Subcutaneous abdominal adipose tissue (tissue), 5 donors: ENCODE measurements at regions not wholly inside any gene's neighbourhood (a gene's known extent, or its start where the extent isn't known, plus 50 kb on each side); places are given as distances from the start of the nearest gene placed in this dataset.

Experiments used
- H3K27ac ChIP-seq: one replicate; pipeline ENCODE4 v1.7.0; 2013; ENCODE audit warnings: low read depth, mild to moderate bottlenecking, inconsistent platforms, low read length, moderate library complexity
- H3K27me3 ChIP-seq, 5 donors: one replicate each; pipeline ENCODE4 v1.7.0; 2013; ENCODE audit warnings: low read length in 5 of 5, inconsistent platforms in 1 of 5; ENCODE audit not compliant: control insufficient read depth in 5 of 5, insufficient read depth in 4 of 5
- H3K36me3 ChIP-seq, 5 donors: one replicate each; pipeline ENCODE4 v1.7.0; 2013; ENCODE audit warnings: low read length in 5 of 5; ENCODE audit not compliant: control insufficient read depth in 5 of 5, insufficient read depth in 5 of 5
- H3K4me1 ChIP-seq, 5 donors: one replicate each; pipeline ENCODE4 v1.7.0; 2013; ENCODE audit warnings: low read length in 5 of 5, mild to moderate bottlenecking in 3 of 5, moderate library complexity in 1 of 5; ENCODE audit not compliant: control insufficient read depth in 5 of 5, insufficient read depth in 5 of 5
- H3K4me3 ChIP-seq, 5 donors: one replicate each; pipeline ENCODE4 v1.7.0; 2013; ENCODE audit warnings: low read length in 5 of 5, low read depth in 1 of 5
- H3K9ac ChIP-seq, 5 donors: one replicate each; pipeline ENCODE4 v1.7.0; 2013; ENCODE audit warnings: low read length in 5 of 5, mild to moderate bottlenecking in 4 of 5, moderate library complexity in 3 of 5
- H3K9me3 ChIP-seq, 5 donors: one replicate each; pipeline ENCODE4 v1.7.0; 2013; ENCODE audit warnings: low read length in 5 of 5; ENCODE audit not compliant: control insufficient read depth in 5 of 5
- donor health status: healthy.
- donor health status: healthy.
- donor health status: healthy.
- donor health status: healthy.
- donor health status: healthy.

- no peaks in the 10 kb centered on the region for H3K36me3 ChIP-seq
- H3K9me3 ChIP-seq = no peaks in the 10 kb centered on the region
- H3K4me3 ChIP-seq = no peak overlapping the region
- no peak overlapping the region for H3K27ac ChIP-seq
- no peaks in the 10 kb centered on the region for H3K4me1 ChIP-seq
- no peak overlapping the region for H3K9ac ChIP-seq
- H3K27me3 ChIP-seq = no peaks in the 10 kb centered on the region
Observed at GRCh38 chr5:106601620-106602019, 1069.1 kb downstream of the EFNA5 start.

DNA sequence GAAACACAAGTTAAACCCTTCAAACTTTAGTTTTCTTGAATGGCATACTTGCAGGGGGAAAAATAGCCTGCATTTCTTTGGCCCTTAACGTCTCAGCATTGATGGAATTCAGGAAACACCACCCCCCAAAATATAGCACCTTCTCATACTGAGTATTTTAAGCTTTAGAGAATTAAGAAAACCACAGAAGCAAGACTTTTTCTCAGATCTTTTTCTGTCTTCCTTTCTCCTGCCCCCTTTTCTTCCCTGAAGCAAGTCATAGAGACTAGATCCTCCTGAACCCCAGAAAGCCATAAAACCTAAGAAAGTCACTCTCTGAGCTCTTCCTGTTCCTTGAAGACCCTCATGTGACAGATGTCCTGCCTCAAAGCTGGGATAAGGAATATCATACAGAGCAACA lies 1069.9 kb downstream of the EFNA5 start:
- Histone ChIP-seq H3K4me3 (no peak overlapping the region), H3K27ac (no peak overlapping the region), H3K27me3 (no peaks in the 10 kb centered on the region), H3K9me3 (no peaks in the 10 kb centered on the region), H3K36me3 (no peaks in the 10 kb centered on the region), H3K4me1 (no peaks in the 10 kb centered on the region), H3K9ac (no peak overlapping the region)

- Histone ChIP-seq H3K4me1 (no peaks in the 10 kb centered on the region), H3K9ac (no peak overlapping the region), H3K36me3 (no peaks in the 10 kb centered on the region), H3K27ac (no peak overlapping the region), H3K4me3 (no peak overlapping the region), H3K9me3 (no peaks in the 10 kb centered on the region), H3K27me3 (no peaks in the 10 kb centered on the region)
Observed at GRCh38 chr5:106595864-106596263, 1074.9 kb downstream of the EFNA5 start.

- no peaks in the 10 kb centered on the region for H3K36me3 ChIP-seq
- no peak overlapping the region for H3K27ac ChIP-seq
- H3K9me3 ChIP-seq = no peaks in the 10 kb centered on the region
- H3K4me1 ChIP-seq = no peaks in the 10 kb centered on the region
- H3K4me3 ChIP-seq = no peak overlapping the region
- no peaks in the 10 kb centered on the region for H3K27me3 ChIP-seq
- H3K9ac ChIP-seq = no peak overlapping the region
Observed at GRCh38 chr5:106584268-106584667, 1086.5 kb downstream of the EFNA5 start.

DNA sequence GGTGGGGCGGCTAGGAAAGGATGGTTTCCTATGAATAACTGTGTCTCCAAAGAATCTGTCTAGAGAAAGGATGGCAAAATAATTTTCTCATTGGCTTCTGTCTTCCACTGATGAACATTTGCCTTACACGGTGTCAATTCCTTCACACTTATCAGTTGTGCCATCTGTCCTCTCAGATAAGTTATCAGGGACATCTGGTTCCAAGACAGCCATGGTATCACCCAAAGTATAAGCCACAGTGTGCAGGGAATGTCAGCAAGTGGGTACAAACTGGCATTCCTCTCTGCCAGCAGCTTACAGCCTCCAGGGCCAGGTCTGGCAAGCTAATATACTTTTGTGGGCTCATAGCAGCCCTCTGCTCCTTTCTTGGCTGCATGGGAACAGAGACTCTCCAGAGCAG lies 1092.0 kb downstream of the EFNA5 start:
- Histone ChIP-seq H3K9me3 (no peaks in the 10 kb centered on the region), H3K4me1 (no peaks in the 10 kb centered on the region), H3K36me3 (no peaks in the 10 kb centered on the region), H3K9ac (no peak overlapping the region), H3K4me3 (no peak overlapping the region), H3K27ac (no peak overlapping the region), H3K27me3 (no peaks in the 10 kb centered on the region)

DNA sequence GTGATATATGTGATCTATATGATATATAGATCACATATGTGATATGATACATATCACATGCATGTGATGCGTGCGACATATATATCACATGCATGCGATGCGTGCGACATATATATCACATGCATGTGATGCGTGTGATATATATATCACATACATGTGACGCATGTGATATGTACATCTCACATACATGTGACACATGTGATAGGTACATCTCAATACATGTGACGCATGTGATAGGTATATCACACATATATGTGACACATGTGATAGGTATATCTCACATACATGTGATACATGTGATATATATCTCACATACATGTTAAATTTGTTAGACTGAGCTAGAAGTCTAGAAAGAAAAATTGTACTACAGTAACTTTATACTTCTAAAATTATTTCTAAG lies 1095.9 kb downstream of the EFNA5 start:
- Histone ChIP-seq H3K9ac (no peak overlapping the region), H3K27ac (no peak overlapping the region), H3K9me3 (no peaks in the 10 kb centered on the region), H3K36me3 (no peaks in the 10 kb centered on the region), H3K27me3 (no peaks in the 10 kb centered on the region), H3K4me1 (no peaks in the 10 kb centered on the region), H3K4me3 (no peak overlapping the region)

- Histone ChIP-seq H3K27ac (no peak overlapping the region), H3K9me3 (peaks cover 0 to 5% (median 0%) of the 10 kb centered on the region in 5 donors), H3K9ac (no peak overlapping the region), H3K27me3 (no peaks in the 10 kb centered on the region), H3K36me3 (no peaks in the 10 kb centered on the region), H3K4me1 (no peaks in the 10 kb centered on the region), H3K4me3 (no peak overlapping the region)
Observed at GRCh38 chr5:106566031-106566430, 1104.7 kb downstream of the EFNA5 start.

DNA sequence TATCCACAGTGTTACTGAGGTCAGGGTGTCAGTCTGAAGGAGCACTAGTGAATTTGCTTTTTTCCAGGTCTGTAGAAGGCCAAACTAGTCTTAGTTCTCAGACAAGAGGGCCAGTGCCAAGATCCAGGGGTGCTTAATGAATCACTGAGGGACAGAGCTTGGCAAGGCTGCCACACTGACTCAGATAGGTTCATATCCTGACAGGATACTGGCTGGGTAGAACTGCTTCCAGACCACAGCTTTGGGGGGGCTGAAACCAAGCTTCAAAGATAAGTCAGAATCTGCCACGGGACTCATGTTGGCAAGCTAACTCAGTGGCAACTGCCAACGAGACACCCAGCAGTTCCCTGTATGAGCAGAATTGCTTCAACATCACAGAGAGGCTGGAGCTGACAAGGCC lies 1125.4 kb downstream of the EFNA5 start:
- no peaks in the 10 kb centered on the region for H3K27me3 ChIP-seq
- no peak overlapping the region for H3K4me3 ChIP-seq
- no peak overlapping the region for H3K9ac ChIP-seq
- H3K9me3 ChIP-seq = peaks cover 0 to 39% (median 26%) of the 10 kb centered on the region in 5 donors
- H3K27ac ChIP-seq = no peak overlapping the region
- H3K36me3 ChIP-seq = no peaks in the 10 kb centered on the region
- no peaks in the 10 kb centered on the region for H3K4me1 ChIP-seq

DNA sequence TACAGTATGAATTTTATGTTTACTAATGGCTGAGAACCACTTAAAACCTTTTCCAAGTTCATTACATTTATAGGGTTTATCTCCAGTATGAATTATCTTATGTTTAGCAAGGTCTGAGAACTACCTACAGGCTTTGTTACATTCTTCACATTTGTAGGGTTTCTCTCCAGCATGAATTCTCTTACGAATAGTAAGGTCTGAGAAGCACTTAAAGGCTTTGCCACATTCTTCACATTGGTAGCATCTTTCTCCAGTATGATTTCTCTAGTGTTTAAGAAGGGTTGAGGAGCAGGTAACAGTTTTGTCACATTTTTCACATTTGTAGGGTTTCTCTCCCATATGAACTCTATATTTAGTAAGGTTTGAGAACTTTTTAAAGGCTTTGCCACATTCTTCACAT lies 1127.4 kb downstream of the EFNA5 start:
- Histone ChIP-seq H3K4me3 (no peak overlapping the region), H3K36me3 (no peaks in the 10 kb centered on the region), H3K9ac (no peak overlapping the region), H3K27me3 (no peaks in the 10 kb centered on the region), H3K9me3 (peaks cover 0 to 39% (median 26%) of the 10 kb centered on the region in 5 donors), H3K27ac (no peak overlapping the region), H3K4me1 (no peaks in the 10 kb centered on the region)

GRCh38 chr5:106530150-106530549 lies 1140.6 kb downstream of the EFNA5 start:
- no peak overlapping the region for H3K9ac ChIP-seq
- no peaks in the 10 kb centered on the region for H3K27me3 ChIP-seq
- no peak overlapping the region for H3K27ac ChIP-seq
- H3K4me1 ChIP-seq = no peaks in the 10 kb centered on the region
- no peak overlapping the region for H3K4me3 ChIP-seq
- no peaks in the 10 kb centered on the region for H3K36me3 ChIP-seq
- H3K9me3 ChIP-seq = no peaks in the 10 kb centered on the region

GRCh38 chr5:106525438-106525837 lies 1145.3 kb downstream of the EFNA5 start:
- no peaks in the 10 kb centered on the region for H3K4me1 ChIP-seq
- no peak overlapping the region for H3K4me3 ChIP-seq
- no peak overlapping the region for H3K9ac ChIP-seq
- H3K27me3 ChIP-seq = no peaks in the 10 kb centered on the region
- no peak overlapping the region for H3K27ac ChIP-seq
- no peaks in the 10 kb centered on the region for H3K9me3 ChIP-seq
- no peaks in the 10 kb centered on the region for H3K36me3 ChIP-seq
